ENCODE measurements at regions not wholly inside any gene's neighbourhood (a gene's known extent, or its start where the extent isn't known, plus 50 kb on each side); places are given as distances from the start of the nearest gene placed in this dataset.

DNA sequence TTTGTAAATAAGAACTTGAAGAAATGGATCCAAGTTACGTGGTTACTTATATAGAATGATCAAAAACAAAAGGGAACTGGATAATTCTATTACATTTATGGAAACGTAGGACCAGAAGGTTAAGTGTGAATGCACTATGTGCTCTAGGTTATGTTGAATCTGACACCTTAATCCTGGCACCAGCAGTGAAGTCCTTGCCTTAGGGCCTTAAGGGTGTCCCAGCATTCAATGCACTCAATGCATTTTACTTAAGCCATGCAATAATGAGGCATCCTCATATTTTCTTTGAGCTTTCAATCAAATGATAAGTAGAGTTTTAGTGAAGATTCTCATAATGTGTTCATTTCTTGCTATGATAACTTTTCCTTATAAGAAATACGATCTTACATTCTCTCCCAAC, 178.3 kb upstream of the AGR3 start:
- no peaks in the 10 kb centered on the region for H3K36me3 ChIP-seq (ENCODE audit: insufficient read depth)
- H3K79me2 ChIP-seq (ENCODE audit: insufficient read depth, low read depth) = no peaks in the 10 kb centered on the region
- no peaks in the 10 kb centered on the region for H3K4me1 ChIP-seq (ENCODE audit: low read depth, poor library complexity, severe bottlenecking)
- no peaks in the 10 kb centered on the region for H3K27me3 ChIP-seq (ENCODE audit: insufficient read depth, low read depth)
- H3K4me3 ChIP-seq (IDR thresholded peaks at IDR 0.05; ENCODE audit: insufficient read depth, low read depth, low read length) = no peak overlapping the region
- no peak overlapping the region for H3K4me2 ChIP-seq
- H4K20me1 ChIP-seq (ENCODE audit: insufficient read depth) = no peaks in the 10 kb centered on the region
- no peak for TF ChIP-seq CTCF (conservative IDR thresholded peaks at IDR 0.05; ENCODE audit: low read depth, low read length)
- no peak overlapping the region for H3K27ac ChIP-seq
- no peak overlapping the region for H3K9ac ChIP-seq
- no peak overlapping the region for H2AFZ ChIP-seq (ENCODE audit: low read depth)

GRCh38 chr7:17061443-17061842, 179.7 kb upstream of the AGR3 start:
- Histone ChIP-seq H3K27me3 (ENCODE audit: insufficient read depth, low read depth) (no peaks in the 10 kb centered on the region), H3K9ac (no peak overlapping the region), H2AFZ (ENCODE audit: low read depth) (no peak overlapping the region), H3K27ac (no peak overlapping the region), H3K79me2 (ENCODE audit: insufficient read depth, low read depth) (no peaks in the 10 kb centered on the region), H3K4me3 (IDR thresholded peaks at IDR 0.05; ENCODE audit: insufficient read depth, low read depth, low read length) (no peak overlapping the region), H3K4me2 (no peak overlapping the region), H3K4me1 (ENCODE audit: low read depth, poor library complexity, severe bottlenecking) (no peaks in the 10 kb centered on the region), H3K36me3 (ENCODE audit: insufficient read depth) (no peaks in the 10 kb centered on the region), H4K20me1 (ENCODE audit: insufficient read depth) (no peaks in the 10 kb centered on the region)
- no peak for TF ChIP-seq CTCF (conservative IDR thresholded peaks at IDR 0.05; ENCODE audit: low read depth, low read length)

- Histone ChIP-seq H3K36me3 (ENCODE audit: insufficient read depth) (no peaks in the 10 kb centered on the region), H3K79me2 (ENCODE audit: insufficient read depth, low read depth) (no peaks in the 10 kb centered on the region), H4K20me1 (ENCODE audit: insufficient read depth) (no peaks in the 10 kb centered on the region), H3K27me3 (ENCODE audit: insufficient read depth, low read depth) (no peaks in the 10 kb centered on the region), H3K4me1 (ENCODE audit: low read depth, poor library complexity, severe bottlenecking) (no peaks in the 10 kb centered on the region), H3K4me3 (IDR thresholded peaks at IDR 0.05; ENCODE audit: insufficient read depth, low read depth, low read length) (no peak overlapping the region), H3K4me2 (no peak overlapping the region), H2AFZ (ENCODE audit: low read depth) (no peak overlapping the region), H3K27ac (no peak overlapping the region), H3K9ac (no peak overlapping the region)
- TF ChIP-seq CTCF (conservative IDR thresholded peaks at IDR 0.05; ENCODE audit: low read depth, low read length) = no peak
These were observed 180.6 kb upstream of the AGR3 start for GRCh38 chr7:17062151-17063044.

DNA sequence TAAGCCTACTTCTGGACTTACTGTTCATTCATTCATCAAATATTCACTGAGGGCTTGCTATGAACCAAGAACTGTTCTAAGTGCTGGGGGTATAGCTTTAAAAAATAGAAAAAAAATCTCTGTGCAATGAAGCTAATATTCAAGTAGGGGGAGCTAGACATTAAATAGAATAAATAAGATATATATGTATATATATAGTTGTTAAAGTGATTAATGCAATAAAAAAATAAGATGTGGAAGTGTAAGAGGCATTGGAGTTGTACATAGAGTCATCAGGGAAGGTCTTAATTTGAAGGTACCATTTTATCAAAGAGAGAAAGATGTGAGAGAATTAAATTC, 181.2 kb upstream of the AGR3 start:
- Histone ChIP-seq H4K20me1 (ENCODE audit: insufficient read depth) (no peaks in the 10 kb centered on the region), H3K4me1 (ENCODE audit: low read depth, poor library complexity, severe bottlenecking) (no peaks in the 10 kb centered on the region), H3K27me3 (ENCODE audit: insufficient read depth, low read depth) (no peaks in the 10 kb centered on the region), H3K4me3 (IDR thresholded peaks at IDR 0.05; ENCODE audit: insufficient read depth, low read depth, low read length) (no peak overlapping the region), H2AFZ (ENCODE audit: low read depth) (no peak overlapping the region), H3K4me2 (no peak overlapping the region), H3K27ac (no peak overlapping the region), H3K79me2 (ENCODE audit: insufficient read depth, low read depth) (no peaks in the 10 kb centered on the region), H3K36me3 (ENCODE audit: insufficient read depth) (no peaks in the 10 kb centered on the region), H3K9ac (no peak overlapping the region)
- TF ChIP-seq CTCF (conservative IDR thresholded peaks at IDR 0.05; ENCODE audit: low read depth, low read length) = no peak; the same call in 1 of the 2 replicates
